ENCODE measurements at regions not wholly inside any gene's neighbourhood (a gene's known extent, or its start where the extent isn't known, plus 50 kb on each side); places are given as distances from the start of the nearest gene placed in this dataset.

DNA sequence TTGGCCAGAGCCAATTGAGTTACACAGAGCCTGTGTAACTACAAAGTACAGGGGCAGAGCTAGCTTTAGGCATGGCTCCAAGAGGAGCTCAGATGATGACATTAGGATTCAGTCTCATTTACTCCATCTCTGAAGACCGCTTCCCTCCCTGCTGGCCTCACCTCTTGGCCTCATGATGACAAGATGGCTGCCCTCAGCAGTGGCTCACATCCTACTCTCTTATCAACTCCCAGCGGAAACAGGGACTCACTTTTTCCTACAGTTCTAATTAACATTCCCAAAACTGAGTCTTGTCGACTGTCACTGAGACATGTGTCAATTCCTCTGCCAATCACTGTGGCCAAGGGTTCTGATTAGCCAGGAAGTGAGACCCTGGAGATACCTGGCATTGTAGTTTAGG, 59.4 kb upstream of the ECE1 start:
- no peak overlapping the region for H3K4me3 ChIP-seq
- no peak overlapping the region for H3K27ac ChIP-seq

GRCh38 chr1:21347072-21347581, 56.9 kb upstream of the ECE1 start:
- H3K4me3 ChIP-seq, result no peak overlapping the region
- H3K27ac ChIP-seq, result no peak overlapping the region

DNA sequence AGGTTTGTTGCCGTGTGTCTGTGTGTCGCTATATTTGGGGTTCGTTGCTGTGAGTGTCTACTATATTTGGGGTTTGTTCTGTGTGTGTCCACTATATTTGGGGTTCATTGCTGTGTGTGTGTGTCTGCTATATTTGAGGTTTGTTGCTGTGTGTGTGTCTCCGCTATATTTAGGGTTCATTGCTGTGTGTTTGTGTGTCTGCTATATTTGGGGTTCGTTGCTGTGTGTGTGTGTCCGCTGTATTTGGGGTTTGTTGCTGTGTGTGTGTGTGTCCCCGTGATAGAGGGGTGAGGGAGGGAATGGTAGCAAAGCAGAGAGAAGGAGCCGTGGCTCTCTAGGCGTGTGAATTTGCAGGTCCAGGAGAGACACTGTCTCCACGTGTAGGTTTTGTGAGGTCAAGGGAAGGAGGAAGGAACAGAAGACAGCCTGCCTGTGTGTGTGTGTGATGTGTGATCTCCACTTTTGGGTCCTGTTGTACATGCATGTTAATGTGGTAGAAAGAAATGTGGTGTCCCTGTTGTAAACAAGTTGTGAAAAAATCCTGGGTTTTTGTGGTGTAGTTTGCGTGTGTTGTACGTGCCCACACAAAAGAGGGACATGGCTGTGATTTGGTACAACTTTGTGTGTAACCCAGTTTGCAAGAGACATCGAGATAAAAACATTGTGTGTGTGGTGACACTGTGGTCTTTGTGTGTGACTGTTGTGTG, 56.3 kb upstream of the ECE1 start:
- Histone ChIP-seq H3K4me3 (peak overlapping the region in 5 of 7 experiments; percentile 52 to 89 (median 80)), H3K27ac (peak overlapping the region in 2 of 21 experiments; percentile 62 to 80)

GRCh38 chr1:21344750-21345443, 54.6 kb upstream of the ECE1 start:
- peak overlapping the region; percentile 52 to 89 (median 68) for H3K4me3 ChIP-seq
- H3K27ac ChIP-seq, result peak overlapping the region; percentile 15 to 87 (median 70)

- Histone ChIP-seq H3K4me3 (peak overlapping the region; percentile 52 to 89 (median 68)), H3K27ac (peak overlapping the region in 20 of 21 experiments; percentile 15 to 87 (median 73))
Measured at GRCh38 chr1:21344098-21344749, 54.0 kb upstream of the ECE1 start.

- peak overlapping the region in 12 of 21 experiments; percentile 39 to 87 (median 72) for H3K27ac ChIP-seq
- H3K4me3 ChIP-seq, result peak overlapping the region in 2 of 7 experiments; percentile 84 to 89
Measured at GRCh38 chr1:21342961-21343838, 52.9 kb upstream of the ECE1 start.

GRCh38 chr1:21341517-21342078, 51.3 kb upstream of the ECE1 start:
- Histone ChIP-seq H3K4me3 (no peak overlapping the region), H3K27ac (peak overlapping the region in 12 of 21 experiments; percentile 5 to 86 (median 52))

DNA sequence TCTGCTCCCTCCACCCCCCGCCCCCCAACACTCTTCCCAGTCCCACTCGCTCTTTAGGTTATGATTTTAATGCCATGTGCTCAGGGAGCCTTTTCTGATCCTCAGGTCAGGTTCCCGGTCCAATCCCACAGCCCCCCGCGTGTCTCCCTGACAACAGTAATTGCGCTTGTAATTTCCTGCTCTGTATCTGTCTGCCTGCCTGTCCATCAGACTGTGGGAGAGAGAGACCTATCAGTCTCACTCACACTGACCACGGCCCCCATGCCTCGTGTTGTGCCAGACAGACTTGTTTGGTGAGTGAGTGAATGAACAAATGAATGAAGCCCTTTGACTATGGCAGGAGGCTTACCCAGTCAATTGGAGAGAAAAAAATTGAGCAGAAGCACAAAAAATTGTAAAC, 50.8 kb upstream of the ECE1 start:
- H3K27ac ChIP-seq, result peak overlapping the region in 8 of 21 experiments; percentile 27 to 86 (median 57)
- H3K4me3 ChIP-seq, result no peak overlapping the region

DNA sequence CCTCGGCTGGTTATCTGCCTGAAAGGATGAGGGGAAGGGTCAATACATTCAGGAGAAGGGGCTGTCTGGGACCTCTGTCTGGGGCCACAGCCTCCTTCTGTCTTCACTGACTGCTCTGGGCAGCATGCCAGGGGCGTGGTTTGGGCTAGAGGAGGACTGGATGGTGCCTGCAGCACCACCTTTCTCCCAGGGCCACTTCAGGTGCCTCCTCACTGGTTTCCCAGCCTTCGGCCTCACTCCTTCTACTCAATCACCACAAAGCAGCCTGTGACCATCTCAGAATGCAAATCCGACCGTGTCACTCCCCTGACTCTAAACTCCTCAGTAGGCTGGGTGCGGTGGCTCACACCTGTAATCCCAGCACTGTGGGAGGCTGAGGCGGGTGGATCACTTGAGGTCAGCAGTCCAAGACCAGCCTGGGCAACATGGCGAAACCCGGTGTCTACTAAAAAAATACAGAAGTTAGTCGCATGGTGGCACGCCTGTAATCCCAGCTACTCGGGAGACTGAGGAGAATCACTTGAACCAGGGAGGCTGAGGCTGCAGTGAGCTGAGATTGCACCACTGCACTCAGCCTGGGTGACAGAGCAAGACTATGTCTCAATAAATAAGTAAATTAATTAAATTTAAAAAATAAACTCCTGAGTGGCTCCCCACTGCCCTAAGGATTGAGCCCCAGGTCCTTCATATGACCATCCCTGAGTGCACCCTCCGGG, 50.1 kb upstream of the ECE1 start:
- Histone ChIP-seq H3K4me3 (no peak overlapping the region), H3K27ac (peak overlapping the region in 7 of 21 experiments; percentile 18 to 86 (median 62))
